Activated CD4-positive, alpha-beta T cell treated with anti-CD3 and anti-CD28 coated beads, Interleukin-2, amount 50 U/mL, for 48 hours (primary cell): ENCODE measurements at regions not wholly inside any gene's neighbourhood (a gene's known extent, or its start where the extent isn't known, plus 50 kb on each side); places are given as distances from the start of the nearest gene placed in this dataset.
"Not testable (repeated sequence)": the region's sequence is repeated elsewhere in the genome, so short reads cannot be mapped to it uniquely, and the experiment has no call there.

Source experiments
- DNase-seq, 2 experiments: peaks; one replicate each; pipeline ENCODE4 v3.0.0-alpha.2; 2020

DNA sequence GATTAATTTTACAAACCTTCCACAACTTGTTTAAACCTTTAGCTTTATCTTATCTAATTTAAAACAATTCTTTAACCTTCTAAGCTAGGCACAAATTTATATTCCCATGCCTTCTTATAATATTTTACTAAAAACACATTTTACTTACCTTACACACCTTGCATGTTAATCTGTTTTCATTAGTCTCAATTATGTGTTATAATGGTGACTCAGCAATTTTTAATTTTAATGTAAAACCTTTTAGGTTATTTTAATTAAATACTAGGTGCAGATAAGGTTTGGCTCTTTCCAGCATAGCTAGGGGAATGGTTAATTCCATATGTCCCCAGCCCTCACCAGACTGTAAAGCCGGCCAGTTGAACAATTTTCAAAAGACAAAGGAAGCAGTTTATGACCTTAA is 264.6 kb upstream of the SGO1 start:
- no peak for DNase-seq

DNA sequence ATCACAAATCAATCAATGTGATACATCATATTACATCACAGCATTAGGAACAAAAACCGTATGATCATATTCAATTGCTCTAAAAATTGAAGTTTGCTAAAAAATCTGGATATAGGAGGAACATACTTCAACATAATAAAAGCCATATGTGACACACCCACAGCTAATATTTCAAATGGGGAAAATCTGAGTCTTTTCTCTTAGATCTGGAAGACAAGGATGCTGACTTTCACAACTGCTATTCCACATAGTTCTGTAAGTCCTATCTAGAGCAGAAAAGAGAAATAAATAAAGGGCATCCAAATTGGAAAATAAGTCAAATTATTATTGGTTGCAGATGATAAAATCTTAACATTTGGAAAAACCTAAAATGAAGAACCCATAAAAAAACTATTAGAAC is 256.8 kb upstream of the SGO1 start:
- DNase-seq = no peak

DNA sequence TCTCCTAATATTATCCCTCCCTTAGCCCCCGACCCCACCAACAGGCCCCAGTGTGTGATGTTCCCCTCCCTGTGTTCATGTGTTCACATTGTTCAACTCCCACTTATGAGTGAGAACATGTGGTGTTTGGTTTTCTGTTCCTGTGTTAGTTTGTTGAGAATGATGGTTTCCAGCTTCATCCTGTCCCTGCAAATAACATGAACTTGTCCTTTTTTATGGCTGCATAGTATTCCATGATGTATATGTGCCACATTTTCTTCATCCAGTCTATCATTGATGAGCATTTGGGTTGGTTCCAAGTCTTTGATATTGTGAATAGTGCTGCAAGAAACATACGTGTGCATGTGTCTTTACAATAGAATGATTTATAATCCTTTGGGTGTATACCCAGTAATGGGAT is 241.3 kb upstream of the SGO1 start:
- DNase-seq = not testable (repeated sequence)

DNA sequence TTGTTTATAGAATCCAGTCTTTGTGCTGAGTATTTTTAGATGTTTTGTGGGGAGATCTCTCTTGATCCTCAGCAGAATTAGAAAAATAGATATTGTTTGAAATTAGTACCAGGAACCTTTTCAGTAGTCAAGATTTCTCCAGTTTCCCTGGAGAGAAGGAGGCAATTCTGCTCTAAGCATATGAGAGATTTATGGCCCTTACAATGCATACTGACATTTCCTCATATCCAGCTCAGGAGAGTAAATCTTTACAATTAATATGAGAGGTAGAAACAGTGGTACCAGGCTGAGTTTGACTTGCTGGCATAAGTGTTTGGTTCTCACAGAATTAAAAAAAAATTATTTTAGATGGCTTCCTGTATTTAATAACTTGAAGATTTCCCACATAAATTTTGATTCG is 239.1 kb upstream of the SGO1 start:
- no peak for DNase-seq

DNA sequence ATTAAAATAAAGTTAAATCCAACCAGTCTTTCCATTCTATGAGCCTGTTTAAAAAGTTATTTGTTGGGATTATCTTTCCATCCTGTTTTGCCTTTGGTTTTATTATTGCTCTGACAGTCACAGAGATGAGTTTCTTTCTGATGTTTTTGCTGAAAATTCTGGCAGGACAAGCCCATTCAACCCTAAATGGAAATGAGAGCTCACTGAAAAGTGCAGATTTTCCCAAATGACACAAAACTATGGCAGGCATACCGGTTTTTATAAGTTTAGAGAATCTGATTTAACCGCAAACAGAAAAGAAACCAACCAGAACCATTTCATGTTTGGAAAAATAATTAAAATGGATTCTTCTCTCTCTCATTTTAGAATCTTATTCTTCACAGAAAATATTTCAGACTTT is 238.1 kb upstream of the SGO1 start:
- DNase-seq = no peak

DNA sequence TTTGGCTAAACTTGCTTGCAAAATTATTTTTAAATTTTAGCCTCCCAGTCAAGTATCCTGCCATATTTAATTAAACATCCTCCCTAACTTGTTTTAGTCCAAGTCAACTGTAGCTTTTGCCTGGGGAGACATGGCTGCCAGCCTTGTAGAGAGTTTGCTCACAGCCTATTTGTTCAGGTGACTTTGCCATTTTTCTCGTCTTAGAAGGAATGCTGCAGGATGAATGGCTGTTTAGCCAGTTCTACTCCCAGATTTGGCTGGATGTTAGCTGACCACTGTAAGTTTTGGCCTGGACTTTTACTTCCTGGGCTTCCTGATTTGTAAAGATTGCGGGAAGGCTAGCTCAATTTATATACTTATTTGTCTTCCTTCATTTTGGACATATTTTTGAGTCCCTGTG is 236.4 kb upstream of the SGO1 start:
- DNase-seq = no peak

DNA sequence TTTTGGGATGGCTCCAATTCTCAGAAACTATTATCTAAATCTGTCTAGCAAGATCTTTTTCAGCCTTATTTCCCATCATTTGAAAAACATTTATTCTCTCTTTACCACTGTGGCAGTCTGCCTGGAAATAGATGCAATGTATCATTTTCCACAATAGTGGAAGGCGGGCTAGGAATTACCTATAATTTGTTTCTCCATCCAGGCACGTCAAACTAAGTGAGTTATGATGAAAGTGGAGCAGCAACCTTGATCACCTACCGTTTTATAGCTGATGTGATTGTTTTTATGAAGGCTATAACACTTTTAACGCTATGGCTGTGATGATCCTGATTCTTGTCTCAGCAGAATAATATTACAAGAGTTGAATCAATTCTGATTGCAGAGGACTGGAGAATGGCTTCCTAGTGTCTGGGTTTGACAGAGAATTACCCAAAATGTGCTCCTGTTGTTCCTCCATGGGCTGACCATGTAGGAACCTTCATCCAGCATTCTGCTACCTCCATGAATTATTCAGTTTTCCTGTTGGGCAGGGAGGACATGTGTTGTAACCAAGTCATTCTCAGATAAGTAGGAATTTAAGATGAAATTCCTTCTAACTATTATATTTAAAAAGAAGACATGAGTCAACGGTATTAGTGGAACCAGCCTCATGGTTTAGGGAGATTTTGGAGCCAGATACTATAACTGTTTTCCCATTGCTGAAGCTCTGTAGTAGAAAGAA is 231.5 kb upstream of the SGO1 start:
- DNase-seq = no peak

DNA sequence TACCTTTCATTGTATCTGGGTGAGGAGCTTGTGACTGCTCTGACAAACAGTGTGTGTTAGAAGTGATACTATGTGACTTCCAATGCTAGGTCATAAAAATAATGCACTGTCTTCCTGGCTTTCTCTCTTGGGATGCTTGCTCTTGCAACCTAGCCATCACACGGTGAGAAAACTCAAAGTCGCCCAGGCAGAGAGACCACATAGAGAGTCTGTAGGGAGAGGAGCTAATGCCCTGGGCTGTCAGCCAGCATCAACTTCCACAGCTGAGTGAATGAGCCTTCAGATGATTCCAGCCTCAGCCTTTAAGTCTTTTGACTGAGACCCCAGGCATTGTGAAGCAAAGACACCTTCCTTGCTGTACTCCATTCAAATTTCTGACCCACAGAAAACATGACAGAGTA is 220.6 kb upstream of the SGO1 start:
- no peak for DNase-seq

DNA sequence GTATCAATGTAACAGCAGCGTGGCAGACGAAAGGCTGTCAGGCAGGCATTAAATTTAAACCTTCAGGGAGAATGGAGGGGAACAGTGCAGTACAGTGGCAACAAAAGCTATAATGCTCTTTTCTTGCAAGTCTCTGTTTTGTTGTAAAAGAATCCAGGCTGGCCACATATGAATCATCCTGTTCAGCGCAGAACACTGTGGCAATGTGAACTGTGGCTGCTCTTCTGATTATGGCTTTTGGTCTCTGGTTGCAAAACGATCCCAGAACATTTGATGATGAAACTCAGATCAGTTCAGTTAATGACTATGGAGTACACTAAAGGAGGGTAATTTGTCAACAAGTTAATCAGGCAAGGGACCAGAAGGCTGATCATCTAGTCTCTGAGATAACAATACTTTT is 219.7 kb upstream of the SGO1 start:
- no peak for DNase-seq

DNA sequence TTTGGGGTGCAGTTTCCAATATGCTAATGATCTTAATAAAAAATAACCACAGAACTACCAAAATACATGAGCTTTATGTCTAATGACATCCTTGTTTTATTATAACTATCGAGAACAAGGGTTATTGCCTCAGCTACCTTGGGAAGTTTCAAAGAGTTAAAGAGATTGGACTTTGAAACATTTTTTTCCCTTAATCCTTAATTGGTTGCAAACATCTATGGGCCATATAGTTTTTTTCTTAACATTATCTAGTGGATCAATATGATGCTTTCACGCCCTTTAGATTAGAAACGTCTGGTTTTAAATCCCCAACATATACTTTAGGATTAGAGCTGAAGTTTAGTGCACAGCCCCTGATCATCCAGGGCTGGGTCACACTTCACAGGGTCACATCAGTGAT is 219.2 kb upstream of the SGO1 start:
- no peak for DNase-seq

DNA sequence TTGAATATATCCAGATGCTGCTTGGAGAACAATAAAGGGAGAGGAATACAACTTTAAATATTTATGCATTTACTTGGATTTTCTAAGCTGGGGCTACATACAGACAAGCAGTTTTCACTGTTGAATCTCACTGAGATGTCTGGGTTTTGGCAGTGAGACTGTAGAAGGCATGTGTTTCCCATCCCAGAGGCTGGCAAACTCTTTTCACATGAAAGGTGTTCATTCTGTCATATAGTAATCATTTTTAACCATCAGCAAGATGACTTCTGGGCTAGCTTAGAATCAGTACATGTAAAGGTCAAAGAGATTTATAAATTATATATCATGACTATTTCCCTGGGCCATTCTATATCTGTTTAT is 218.7 kb upstream of the SGO1 start:
- DNase-seq = no peak

DNA sequence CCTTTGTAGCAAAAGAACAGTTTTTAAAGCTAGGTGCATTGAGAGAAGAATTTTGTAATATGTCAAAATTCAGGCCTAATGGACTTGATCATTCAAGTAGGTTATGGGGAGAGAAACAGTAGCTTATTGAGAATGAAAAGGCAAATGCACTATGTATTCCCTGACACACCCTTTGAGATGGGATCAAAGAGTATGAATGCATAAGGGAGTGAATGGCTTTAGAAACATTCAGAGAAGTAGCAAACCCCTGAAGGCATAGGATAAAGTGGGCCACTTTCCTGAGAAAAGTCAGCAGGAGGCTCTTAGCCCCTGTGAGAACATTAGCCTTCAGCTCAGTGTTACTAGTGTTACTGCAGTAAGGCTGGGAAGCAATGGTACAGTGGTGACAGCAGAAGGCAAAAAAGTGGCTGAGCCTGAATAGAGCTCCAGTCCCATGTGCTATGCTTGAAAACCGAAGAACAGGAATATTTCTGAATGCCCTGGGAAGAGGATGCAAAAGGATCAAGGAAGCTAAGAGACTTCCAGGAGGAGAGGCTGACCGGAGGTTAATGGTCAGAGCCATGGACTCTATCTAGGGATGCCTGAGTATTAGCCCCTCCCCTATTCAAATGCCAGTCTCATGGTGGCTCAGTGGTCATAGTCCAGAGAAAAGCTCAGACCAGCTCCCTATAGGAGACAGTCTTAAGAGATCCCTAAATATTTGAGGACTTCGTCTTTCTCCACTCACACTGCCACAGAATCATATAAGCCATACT is 218.2 kb upstream of the SGO1 start:
- DNase-seq = no peak

DNA sequence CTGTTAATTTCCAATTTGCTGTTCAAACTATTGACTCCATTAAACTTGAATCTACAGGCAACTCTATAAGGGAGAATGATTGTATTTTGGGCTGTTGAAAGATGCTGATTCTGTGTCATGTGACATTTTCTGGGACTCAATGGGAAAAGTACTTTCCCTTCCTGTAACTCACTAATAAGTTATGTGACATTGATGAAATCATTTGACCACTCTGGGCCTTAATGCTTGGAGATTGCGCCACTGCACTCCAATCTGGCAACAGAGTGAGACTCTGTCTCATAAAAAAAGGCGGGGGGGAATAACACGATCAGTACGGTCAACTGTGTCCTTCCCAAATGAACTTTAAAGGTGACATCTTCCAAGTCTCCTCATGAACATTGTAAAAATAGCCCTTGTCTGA is 215.2 kb upstream of the SGO1 start:
- no peak for DNase-seq

DNA sequence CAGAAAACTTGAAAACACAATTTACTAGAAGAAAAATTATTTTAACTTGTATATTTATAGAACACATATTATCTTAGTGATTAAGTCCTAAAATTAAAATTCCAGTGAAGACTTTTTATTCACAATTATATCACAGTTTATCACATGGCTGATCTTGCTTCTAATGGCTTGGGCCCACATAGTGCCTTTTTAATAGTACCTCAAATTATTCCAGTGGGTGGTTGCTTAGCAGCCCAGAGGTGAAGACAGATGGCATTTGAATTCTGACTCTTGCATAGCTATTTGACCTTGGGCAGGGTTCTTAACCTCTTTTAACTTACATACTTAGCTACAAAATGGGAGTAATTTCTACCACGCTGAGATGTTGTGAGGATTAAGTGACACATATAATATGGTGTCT is 214.7 kb upstream of the SGO1 start:
- no peak for DNase-seq

DNA sequence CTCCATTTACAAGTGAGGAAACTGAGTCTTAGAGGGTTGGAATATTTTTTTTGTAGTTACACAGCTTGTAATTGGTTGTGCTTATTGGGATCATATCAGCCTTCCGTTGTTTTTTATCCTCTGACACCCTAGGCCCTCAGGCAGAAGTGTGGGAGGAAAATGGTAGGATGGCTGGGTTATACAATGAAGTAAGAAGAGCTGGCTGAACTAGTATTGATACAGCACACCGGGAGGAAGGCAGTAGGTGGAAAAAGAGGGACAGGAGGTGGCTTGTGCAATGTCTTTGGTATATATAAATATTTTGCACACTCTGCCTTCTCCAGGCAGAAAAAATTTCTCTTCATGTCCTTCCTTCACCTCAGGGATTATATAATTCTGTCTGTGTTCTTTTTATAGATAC is 214.3 kb upstream of the SGO1 start:
- no peak for DNase-seq

DNA sequence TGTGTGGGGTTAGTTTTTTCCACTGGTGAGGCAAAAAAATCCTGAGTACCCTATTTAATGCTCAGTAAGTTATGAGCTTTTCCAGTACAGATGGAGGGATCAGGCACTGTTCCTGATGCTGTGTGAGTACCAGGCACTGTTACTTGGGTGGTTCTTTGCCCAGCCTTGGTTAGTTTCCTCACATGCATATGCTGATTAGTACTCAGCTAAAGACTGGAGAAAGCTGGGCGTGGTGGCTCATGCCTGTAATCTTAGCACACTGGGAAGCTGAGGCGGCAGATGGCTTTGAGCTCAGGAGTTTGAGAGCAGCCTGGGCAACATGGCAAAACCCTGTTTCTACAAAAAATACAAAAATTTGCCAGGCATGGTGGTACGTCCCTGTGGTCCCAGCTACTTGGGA is 210.3 kb upstream of the SGO1 start:
- no peak for DNase-seq

DNA sequence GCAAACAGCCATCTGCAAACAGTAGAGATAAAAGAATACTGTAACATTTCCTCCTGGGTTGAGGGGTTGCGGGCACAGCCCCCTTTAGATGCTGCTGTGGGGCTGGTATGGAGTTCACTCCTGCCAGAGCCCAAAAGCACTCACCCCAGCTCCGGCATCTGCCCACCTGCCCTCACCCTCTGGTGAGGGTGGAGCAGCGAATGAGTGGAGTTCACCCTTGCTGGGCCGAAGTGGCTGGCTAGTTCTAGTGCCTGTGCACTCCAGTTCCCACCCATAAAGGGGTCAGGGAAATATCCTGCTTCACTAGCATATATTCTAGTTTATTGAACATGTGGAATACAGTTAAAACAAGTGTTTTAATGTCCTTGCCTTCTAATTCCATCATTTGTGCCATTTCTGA is 209.7 kb upstream of the SGO1 start:
- DNase-seq = no peak

DNA sequence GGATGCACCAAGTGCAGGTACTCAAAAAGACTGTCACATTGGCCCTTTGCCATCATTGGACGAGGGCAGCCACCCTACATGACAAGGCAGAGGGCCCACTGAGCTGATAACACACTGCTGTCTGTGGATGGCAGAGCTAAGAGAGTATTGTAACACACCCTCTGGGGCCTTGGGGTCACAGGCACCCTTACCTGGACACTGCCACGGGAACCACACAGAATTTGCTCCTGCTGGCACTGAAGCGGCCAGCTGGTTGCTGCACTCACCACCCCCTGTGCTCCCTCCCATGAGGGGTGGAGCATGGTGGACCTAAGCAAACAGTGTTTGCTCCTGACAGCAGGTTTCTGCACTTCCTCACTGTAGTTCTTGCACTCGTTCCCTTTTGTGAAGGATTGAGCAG is 208.2 kb upstream of the SGO1 start:
- no peak for DNase-seq

DNA sequence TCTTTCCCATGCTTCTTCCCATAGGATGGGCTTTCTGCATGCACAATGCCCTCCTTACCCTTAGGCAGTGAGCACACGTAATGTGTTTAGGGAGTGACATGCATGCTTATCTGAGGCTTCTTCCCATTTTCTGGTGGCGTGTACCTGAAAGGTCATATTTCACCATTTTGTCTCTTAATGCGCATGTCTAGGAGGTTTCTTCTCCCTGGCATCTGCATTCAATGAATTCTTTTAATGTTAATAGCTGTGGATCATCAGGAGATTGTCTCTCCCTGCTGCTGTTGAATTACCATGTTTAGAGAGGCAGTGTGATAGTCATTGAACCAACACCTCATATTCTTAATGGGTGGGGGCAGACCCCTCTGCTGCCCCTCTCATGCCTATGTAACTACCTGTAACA is 205.6 kb upstream of the SGO1 start:
- no peak for DNase-seq

DNA sequence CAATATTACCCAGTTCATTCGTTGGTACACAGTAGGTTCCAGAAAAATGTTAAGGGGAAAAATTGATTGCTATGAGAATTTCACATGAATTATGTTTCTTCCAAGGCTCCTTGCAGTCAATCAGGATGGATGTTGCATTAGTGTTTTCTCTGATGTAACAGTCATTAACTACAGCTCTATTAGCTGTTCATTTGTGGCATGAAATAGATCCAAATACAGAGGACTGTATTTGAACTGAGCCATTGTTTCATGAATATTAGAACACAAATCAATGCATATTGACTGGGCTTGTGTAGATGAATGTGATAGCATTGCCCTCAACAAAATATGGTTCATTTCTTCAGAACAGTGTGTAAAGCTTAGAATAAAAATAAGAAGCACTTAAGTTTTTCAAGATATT is 203.0 kb upstream of the SGO1 start:
- no peak for DNase-seq

DNA sequence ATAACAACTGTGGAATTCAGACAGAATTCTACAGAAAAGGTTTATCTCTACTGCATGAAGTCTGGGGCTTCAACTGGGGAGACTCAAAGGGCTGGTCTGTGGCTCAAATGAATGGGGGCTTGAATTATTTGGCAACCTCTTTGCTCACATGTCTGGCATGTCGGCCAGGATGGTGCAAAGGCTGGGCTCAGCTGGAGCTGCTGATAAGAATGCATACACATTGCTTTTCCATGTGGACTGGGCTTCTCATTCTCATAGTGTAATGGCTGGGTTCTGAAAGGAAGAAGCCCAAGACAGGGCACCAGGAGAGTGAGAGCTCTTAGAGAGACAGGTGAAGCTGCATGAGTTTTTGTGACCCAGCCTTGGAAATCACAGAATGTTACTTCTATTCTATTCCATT is 194.3 kb upstream of the SGO1 start:
- no peak for DNase-seq

DNA sequence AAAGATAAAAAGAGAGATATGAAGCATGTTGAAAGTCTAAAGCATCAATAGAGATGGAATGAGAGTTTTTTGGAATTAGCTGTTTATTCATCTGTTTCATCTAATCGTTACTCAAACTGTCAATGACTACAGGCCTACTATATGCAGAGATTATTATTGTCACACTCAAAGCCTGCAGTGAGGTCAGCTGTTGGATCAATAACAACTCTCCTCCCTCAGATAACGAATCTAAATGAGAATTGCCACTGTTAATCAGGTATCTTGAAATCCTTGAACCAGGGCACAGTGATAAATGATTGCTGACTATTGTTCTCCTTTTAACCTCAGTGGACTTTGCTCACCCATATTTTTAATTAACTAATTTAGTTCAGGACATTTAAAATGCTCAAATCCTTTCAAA is 192.3 kb upstream of the SGO1 start:
- DNase-seq = no peak

DNA sequence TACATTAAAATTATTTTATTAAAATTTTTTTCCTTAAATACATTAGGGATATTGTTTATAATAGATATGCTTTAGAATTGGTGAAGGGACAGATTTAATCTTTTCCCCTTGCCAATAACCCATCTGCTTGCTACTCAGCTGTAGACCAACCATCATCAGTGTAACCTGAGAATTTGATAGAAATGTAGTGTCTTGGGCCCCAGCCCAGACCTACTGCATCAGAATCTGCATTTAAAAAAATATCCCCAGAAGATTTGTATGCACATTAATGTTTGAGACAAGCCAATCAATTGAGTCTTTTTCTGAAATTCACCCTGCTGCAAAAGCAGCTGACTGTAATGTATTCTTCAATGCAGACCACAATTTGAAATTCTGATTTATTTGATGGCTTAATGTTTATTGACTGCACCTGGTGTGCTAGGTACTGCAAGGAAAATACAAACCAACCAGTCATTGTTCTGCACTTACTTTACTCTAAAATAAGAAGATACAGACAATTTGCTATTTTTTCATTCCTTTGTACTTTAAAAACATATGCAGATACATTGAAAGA is 190.7 kb upstream of the SGO1 start:
- DNase-seq = no peak

DNA sequence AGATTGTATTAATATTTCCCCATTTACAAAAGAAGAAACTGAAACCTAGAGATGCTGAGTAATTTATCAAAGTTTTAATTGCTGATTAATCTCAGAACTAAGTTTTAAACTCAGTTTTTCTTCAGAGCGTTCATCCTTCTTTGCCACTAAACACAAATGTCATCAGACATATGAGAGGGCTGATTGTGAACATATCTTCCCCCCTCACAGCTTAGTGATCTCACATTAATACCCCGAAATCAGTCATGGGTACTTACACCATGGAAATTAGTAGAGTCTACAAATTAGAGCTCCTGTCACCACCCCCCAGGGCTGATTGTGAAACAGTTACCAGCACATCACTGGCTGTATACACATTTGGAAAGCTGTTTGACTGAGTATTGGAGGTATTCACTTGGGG is 189.3 kb upstream of the SGO1 start:
- DNase-seq = no peak
